Uterus (tissue), 2 donors: ENCODE measurements at regions not wholly inside any gene's neighbourhood (a gene's known extent, or its start where the extent isn't known, plus 50 kb on each side); places are given as distances from the start of the nearest gene placed in this dataset.

Source experiments
- POLR2A ChIP-seq, 2 donors: fragments of 450-650 bp; IDR thresholded peaks; one replicate each; pipeline ENCODE4 v1.6.1; 2016; ENCODE audit warnings: antibody characterized with exemption in 2 of 2, mild to moderate bottlenecking in 1 of 2, moderate library complexity in 1 of 2
- TF ChIP-seq, protein P1 (sequence below), 4 experiments: fragments of 200-600 bp in 2 of 4; fragments of 450-650 bp in 2 of 4; sonication (generic) in 2 of 4; IDR thresholded peaks; one replicate each; pipeline ENCODE4 v1.5.1; 2016 to 2019; ENCODE audit warnings: antibody characterized with exemption in 4 of 4, mild to moderate bottlenecking in 2 of 4, moderate library complexity in 1 of 4

- TF ChIP-seq, protein P1, sequence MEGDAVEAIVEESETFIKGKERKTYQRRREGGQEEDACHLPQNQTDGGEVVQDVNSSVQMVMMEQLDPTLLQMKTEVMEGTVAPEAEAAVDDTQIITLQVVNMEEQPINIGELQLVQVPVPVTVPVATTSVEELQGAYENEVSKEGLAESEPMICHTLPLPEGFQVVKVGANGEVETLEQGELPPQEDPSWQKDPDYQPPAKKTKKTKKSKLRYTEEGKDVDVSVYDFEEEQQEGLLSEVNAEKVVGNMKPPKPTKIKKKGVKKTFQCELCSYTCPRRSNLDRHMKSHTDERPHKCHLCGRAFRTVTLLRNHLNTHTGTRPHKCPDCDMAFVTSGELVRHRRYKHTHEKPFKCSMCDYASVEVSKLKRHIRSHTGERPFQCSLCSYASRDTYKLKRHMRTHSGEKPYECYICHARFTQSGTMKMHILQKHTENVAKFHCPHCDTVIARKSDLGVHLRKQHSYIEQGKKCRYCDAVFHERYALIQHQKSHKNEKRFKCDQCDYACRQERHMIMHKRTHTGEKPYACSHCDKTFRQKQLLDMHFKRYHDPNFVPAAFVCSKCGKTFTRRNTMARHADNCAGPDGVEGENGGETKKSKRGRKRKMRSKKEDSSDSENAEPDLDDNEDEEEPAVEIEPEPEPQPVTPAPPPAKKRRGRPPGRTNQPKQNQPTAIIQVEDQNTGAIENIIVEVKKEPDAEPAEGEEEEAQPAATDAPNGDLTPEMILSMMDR (IDR thresholded peaks at IDR 0.05): no peak
- TF ChIP-seq POLR2A (IDR thresholded peaks at IDR 0.05): no peak
Observed at GRCh38 chr6:91637217-91637616, 1050.3 kb upstream of the MAP3K7 start.
